ENCODE measurements at regions not wholly inside any gene's neighbourhood (a gene's known extent, or its start where the extent isn't known, plus 50 kb on each side); places are given as distances from the start of the nearest gene placed in this dataset.

GRCh38 chr12:13744561-13744960, 236.8 kb downstream of the GRIN2B start:
- TF ChIP-seq CTCF (IDR thresholded peaks at IDR 0.05; ENCODE audit: low read length) (no peak), EZH2 (IDR thresholded peaks at IDR 0.05; ENCODE audit: borderline replicate concordance, low read length) (no peak)

Data from OCI-LY1 (cell line).